ENCODE measurements at regions not wholly inside any gene's neighbourhood (a gene's known extent, or its start where the extent isn't known, plus 50 kb on each side); places are given as distances from the start of the nearest gene placed in this dataset.

DNA sequence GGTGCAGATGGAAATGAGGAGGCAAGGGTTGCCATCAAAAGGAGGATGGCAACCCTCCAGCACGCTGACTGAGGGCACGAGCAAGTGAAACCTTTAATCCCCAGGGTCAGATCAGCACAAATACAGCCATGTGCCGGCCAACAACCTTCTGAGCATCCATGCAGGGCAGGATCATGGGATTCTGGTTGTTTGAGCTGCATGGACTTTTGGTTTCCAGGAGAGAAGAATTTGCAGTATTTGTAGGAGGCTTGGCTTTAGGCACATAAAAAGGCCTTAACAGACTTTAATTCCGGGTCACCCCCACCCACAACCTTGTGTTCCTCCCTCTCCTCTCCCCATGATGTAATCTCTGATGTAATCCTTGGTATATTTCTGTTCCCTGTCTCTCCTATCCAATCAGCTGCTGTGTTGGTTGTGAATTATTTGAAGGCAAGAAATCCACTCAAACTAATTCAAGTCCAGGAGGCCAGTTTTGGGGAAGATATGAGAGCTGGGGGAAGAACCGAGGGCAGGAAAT lies 254.3 kb downstream of the SHQ1 start:
- TF ChIP-seq CTCF (IDR thresholded peaks at IDR 0.05; ENCODE audit: low read depth, low read length) (no peak), POLR2A (IDR thresholded peaks at IDR 0.05; ENCODE audit: extremely low read depth, insufficient read length) (no peak)
